Epithelial cell of esophagus (primary cell): ENCODE measurements at regions not wholly inside any gene's neighbourhood (a gene's known extent, or its start where the extent isn't known, plus 50 kb on each side); places are given as distances from the start of the nearest gene placed in this dataset.
"Not testable (repeated sequence)": the region's sequence is repeated elsewhere in the genome, so short reads cannot be mapped to it uniquely, and the experiment has no call there.

ENCODE experiments used
- DNase-seq: peaks from one replicate; pipeline ENCODE4 v3.0.0; 2010; ENCODE audit warnings: low read depth
- H3K4me3 ChIP-seq: 2 replicates; pipeline ENCODE4 v1.5.1; 2011; ENCODE audit warnings: mild to moderate bottlenecking, low read length, control low read depth
- CTCF ChIP-seq: IDR thresholded peaks from 2 replicates; pipeline ENCODE4 v1.5.1; 2011; ENCODE audit warnings: low read depth, mild to moderate bottlenecking, low read length, control low read depth, inconsistent platforms; ENCODE audit not compliant: insufficient read depth; ENCODE audit errors: missing control alignments

DNA sequence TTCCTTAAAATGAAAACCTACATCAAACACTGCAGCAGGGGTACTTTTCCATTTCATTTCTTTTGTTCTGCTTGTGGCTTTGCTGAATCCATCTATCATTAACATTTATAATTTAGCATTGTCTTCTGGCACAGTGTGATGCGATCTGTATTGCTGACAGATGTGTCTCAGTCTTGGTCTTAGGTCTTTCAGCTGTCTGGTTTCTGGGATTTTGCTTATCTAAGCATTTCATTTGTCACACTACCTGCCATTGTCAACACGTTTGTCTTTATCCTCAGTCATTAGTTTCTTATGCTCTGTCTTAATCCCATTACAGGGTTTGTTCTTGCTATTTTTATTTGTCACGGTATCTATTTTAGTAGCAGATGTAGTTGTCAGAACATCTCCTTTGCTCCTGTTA is 303.1 kb downstream of the IZUMO3 start:
- TF ChIP-seq CTCF, result no peak
- no peak overlapping the region for H3K4me3 ChIP-seq
- DNase-seq, result no peak

GRCh38 chr9:24218656-24219055 is 327.0 kb downstream of the IZUMO3 start:
- TF ChIP-seq CTCF, result no peak

GRCh38 chr9:24210641-24211040 is 335.1 kb downstream of the IZUMO3 start:
- DNase-seq, result no peak
- H3K4me3 ChIP-seq, result no peak overlapping the region
- no peak for TF ChIP-seq CTCF

More at GRCh38 chr9:24218656-24219055, 327.0 kb downstream of the IZUMO3 start:
- no peak overlapping the region for H3K4me3 ChIP-seq
- peak; percentile 42 for DNase-seq

GRCh38 chr9:24189986-24190385 is 355.7 kb downstream of the IZUMO3 start:
- TF ChIP-seq CTCF, result no peak
- H3K4me3 ChIP-seq, result no peak overlapping the region
- no peak for DNase-seq

DNA sequence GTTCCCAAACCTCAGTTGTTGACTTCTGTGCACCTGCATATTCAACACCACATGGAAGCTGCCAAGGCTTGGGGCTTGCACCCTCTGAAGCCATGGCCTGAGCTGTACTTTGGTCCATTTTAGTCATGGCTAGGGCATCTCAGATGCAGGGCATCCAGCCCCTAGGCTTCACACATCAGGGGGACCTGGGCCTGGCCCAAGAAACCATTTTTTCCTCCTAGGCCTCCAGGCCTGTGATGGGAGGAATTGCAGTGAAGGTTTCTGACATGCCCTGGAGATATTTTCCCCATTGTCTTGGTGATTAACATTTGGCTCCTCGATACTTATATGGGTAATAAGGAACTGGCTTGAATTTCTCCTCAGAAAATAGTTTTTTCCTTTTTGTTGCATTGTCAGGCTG is 354.5 kb upstream of the ELAVL2 start:
- DNase-seq, H3K4me3 ChIP-seq: not testable (repeated sequence)

DNA sequence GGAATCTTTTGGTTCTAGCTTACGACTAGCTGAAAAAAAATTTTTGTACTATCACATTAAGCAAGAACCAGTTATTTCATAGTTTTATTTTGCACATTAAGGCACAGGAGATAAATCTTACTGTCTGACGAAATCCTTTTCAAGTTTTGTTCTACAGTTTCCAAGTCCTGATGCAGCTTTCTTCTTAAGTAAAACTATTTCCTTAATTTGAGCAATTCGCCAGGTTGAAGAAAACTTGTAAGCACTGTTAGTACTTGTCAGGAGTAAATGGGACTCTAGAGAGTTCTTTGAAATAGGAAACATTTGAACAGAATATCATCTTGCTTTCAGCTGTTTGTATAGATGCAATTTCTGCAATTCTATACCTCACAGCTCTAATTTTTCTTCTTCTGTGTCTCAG is 318.8 kb upstream of the ELAVL2 start:
- TF ChIP-seq CTCF, result no peak
- no peak overlapping the region for H3K4me3 ChIP-seq
- no peak for DNase-seq

- not testable (repeated sequence) for H3K4me3 ChIP-seq, DNase-seq
These were observed 309.0 kb upstream of the ELAVL2 start for GRCh38 chr9:24135072-24135471.

DNA sequence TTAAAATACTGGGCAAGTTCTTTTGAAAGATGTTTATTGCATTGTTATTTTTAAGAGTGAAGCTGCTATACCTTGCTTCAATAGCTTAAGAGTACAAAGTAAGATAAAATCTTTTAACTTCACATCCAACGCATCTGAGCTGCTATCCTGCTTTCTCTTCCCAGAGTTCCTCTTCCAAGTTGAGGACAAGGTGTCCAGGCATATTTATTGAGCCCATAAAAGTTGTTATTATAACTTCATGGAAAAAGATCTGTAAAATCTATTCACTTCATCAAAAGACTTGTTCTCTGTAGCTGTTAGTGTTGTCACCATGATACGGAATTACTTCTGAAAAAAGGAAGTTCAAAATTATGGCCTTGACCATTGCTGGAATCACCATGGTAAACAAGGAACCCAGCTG is 306.2 kb upstream of the ELAVL2 start:
- no peak overlapping the region for H3K4me3 ChIP-seq
- DNase-seq, result no peak
- no peak for TF ChIP-seq CTCF
